OCI-LY1 (cell line): ENCODE measurements at regions not wholly inside any gene's neighbourhood (a gene's known extent, or its start where the extent isn't known, plus 50 kb on each side); places are given as distances from the start of the nearest gene placed in this dataset.

Source experiments
- CTCF ChIP-seq: fragments of 200-600 bp; sonication (generic), shearing (Covaris generic); IDR thresholded peaks from 2 replicates; pipeline ENCODE4 v1.5.1; 2017; ENCODE audit warnings: mild to moderate bottlenecking, antibody characterized with exemption, low read length, moderate library complexity, mixed read lengths
- EZH2 ChIP-seq: fragments of 200-600 bp; sonication (generic), shearing (Covaris generic); IDR thresholded peaks from 2 replicates; pipeline ENCODE4 v1.8.0; 2017; ENCODE audit warnings: borderline replicate concordance, mixed run types, mild to moderate bottlenecking, antibody characterized with exemption, low read length, moderate library complexity, mixed read lengths

DNA sequence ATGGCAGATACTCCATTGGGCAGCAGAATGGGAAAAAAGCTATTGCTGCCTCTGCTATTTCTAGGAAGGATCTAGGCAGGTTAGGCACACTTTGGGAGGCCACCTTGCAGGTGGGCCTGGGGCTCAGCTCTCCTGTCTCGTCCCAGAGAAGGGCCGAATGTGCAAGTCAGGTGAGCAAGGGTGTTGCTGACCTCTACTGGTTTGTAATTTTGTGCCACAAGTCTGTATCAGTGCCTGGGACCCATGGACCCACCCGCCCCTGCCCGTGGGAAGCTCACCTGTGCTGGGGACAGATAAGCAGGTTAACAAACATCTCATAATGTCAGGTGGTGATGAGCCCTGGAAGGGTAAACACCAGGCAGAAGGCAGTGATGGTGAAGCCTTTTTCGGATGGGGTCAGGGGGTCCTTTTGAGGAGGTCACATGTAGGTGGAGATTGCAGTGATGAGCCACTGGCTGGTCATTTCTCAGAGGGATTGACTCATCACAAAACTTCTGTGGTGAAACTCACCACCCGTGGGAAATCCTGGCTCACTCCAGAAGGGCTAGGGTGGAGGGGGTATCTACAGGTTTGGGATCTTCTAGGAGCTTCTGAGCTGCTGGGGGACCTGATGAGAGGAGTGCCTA lies 161.3 kb downstream of the KLF13 start:
- peak; percentile 70 for TF ChIP-seq CTCF
- TF ChIP-seq EZH2: no peak
